NCI-H2029 (cell line): ENCODE measurements at regions not wholly inside any gene's neighbourhood (a gene's known extent, or its start where the extent isn't known, plus 50 kb on each side); places are given as distances from the start of the nearest gene placed in this dataset.
"Not testable (repeated sequence)": the region's sequence is repeated elsewhere in the genome, so short reads cannot be mapped to it uniquely, and the experiment has no call there.

ENCODE experiments used
- DNase-seq: peaks from one replicate; lab custom pipeline; 2025; lab: John Stamatoyannopoulos, UW

DNA sequence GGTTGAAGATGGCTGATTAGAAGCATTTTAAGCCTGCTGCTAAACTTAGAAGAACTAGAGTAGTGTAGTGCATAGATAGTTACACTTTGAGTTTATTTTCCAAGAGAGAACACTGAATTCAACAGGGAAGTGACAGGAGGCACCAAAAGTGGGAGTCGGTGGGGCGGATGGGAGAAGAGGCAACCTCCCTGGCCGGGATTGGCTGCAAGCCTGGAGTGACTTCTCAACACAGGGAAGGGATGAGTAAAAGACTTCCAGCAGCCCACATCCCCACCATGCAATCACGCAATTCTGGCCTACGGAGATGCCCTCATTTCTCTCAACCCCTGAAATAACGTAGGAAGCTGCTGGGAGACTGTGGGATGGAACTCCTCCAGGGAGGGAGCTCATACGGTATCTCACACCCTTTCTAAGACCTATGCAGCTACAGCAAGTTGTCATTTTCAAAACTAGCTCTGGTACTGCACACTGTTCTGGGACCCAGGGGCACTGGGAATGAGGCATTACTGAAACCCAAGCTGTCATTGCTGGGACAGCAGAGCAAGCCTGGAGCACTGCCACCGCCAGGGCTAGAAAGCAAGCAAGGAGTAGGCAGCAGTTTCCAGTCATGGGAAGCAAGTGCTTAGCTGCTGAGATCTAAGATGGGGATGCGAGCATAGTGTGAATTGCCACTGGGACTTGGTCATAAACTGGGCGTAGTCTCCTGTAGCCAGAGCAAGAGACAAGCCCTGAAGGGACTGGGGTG lies 331.6 kb upstream of the PTGER4 start:
- DNase-seq: no peak

DNA sequence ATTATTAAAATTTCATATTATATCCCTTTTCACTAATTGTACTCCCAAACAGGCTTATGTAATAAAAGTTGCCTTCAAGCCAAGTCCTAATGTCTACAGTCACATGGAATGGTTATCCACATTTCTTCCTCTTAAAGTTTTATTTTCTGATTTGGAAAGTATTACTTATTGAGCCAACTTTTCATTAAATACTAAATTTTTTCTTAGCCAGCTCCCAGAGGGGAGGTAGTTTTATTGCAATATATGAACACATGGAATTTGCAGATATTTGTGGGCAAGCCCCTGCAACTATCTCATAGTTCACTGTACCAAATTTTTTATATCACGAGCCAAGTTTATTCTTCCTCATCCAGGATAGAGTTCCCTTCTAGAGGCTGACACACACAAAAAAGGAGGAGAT lies 332.8 kb upstream of the PTGER4 start:
- no peak for DNase-seq

- not testable (repeated sequence) for DNase-seq
Measured at GRCh38 chr5:40338434-40338833, 341.3 kb upstream of the PTGER4 start.

DNA sequence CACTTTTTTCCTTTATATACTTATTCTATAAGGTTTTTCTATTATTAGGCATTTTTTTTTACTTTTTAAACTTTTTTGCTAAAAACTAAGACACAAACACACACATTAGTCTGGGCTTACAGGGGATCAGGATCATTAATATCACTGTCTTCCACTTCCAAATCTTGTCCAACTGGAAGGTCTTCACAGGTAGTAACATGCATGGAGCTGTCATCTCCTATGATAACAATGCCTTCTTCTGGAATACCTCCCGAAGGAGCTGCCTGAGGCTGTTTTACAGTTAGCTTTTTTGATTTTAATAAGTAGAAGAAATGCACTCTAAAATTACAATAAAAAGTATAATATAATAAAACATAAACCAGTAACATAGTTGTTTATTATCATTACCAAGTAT lies 345.5 kb upstream of the PTGER4 start:
- no peak for DNase-seq

- no peak for DNase-seq
Measured at GRCh38 chr5:40333459-40334241, 346.1 kb upstream of the PTGER4 start.

- no peak for DNase-seq
Measured at GRCh38 chr5:40332970-40333369, 346.7 kb upstream of the PTGER4 start.

DNA sequence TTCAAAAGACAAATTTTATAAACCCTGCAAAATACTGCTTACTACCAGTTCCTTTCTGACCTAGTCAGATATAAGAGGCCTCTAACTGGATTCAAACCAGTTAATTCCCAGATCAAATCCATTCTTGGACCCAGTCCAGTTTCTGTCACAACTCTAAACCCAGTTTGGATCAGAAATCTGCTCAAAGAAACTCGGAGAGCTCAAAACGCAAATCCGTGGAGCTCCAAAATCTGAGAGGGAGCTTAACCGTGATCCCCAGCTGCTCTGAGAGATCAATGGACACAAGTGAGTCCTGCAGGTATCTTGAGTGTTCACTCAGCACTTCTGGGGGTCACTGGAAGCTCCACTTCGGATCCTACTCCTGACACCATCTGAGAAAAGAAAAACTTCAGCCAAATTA lies 348.1 kb upstream of the PTGER4 start:
- DNase-seq: no peak

- DNase-seq: no peak
Measured at GRCh38 chr5:40321514-40321913, 358.2 kb upstream of the PTGER4 start.

GRCh38 chr5:40318395-40318794 lies 361.3 kb upstream of the PTGER4 start:
- DNase-seq: no peak

- DNase-seq: no peak
Measured at GRCh38 chr5:40317023-40317422, 362.7 kb upstream of the PTGER4 start.

DNA sequence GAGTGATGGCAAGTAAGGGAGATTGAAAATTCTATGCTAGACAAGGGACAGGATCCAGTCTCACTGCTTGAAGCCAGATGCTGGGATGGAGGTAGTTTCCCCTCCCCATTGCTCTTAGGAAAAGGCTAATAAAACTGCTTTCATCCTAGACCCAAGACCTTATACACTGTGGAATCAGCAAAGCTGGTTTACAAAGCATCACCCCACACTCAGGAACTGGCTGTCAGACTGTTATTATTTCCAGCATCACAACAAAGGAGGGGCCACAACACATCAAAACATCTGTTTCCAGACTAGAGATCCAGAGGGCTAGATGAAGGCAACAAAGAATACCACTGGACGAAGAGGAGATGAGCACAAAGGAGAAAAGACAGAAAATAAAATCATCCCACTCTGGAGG lies 364.6 kb upstream of the PTGER4 start:
- DNase-seq: no peak

DNA sequence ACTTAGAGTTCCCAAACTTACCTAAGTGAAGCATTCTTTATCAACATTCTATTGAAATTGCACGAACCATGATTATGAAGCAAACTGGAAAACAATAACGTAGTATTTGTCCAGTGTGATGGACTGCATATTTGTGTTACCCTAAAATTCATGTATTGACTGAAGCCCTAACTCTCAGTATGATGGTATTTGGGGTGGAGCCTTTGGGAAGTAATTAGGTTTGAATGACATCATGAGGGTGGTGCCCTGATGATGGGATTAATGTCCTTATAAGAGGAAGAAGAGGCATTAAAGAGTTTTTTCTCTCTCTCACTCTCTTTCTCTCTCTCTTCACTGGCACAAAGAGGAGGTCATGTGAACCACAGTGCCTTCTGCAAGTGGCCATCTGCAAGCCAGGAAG lies 365.4 kb upstream of the PTGER4 start:
- DNase-seq: no peak

GRCh38 chr5:40312205-40312604 lies 367.5 kb upstream of the PTGER4 start:
- no peak for DNase-seq

DNA sequence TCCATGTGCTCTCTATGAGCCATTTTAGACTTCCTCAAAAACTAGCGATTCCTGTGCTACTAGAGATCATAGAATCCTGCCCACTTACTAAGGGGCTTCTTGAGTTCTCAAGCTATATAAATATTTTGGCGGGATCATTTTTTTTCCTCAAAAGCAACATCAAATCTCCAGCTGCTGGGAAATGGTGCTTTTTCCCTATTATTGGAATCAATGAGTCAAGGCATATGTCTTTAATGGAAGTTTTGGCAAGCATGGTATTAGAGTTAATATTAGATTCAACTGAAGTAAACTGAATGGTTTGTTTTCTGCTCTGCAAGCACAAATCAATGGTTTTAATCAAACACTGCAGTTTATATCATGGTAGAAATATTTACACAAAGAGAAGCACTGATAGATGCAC lies 369.9 kb upstream of the PTGER4 start:
- no peak for DNase-seq

DNA sequence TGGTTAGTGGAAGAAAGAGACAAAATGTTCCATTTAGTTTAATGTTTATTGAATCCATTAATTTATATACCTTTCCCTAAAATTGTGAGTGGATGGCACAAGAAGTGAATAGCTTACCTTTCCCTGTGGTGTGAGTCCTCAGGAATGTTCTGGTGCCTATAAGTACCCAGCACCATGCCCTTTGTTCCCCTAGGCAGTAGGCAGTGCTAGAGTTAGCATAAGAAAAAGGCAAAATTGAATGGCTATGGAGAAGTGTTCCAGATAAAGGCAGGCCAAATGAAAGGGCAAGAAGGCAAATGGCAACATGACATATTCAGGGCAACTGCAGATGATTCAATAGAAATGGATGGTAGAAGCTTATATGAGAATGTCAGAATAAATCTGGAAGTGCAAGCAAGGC lies 370.8 kb upstream of the PTGER4 start:
- DNase-seq: no peak

DNA sequence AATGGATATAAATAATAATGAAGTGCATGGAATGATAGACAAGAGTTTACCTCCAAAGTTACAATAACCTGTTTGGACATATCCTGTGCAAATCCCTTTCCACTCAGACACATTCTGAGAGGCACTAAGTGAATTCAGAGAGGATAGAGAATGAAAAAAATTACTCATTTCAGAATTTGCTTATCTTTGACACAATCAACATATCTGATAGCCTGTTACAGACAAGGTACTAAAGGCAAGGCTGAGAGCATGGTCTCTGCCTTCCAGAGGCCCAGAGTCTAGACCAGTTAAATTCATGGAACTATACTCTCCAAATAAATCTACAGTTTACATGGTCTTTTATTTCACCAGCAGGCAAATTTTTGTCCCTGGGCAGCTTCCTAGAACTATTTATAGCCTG lies 371.8 kb upstream of the PTGER4 start:
- DNase-seq: no peak

DNA sequence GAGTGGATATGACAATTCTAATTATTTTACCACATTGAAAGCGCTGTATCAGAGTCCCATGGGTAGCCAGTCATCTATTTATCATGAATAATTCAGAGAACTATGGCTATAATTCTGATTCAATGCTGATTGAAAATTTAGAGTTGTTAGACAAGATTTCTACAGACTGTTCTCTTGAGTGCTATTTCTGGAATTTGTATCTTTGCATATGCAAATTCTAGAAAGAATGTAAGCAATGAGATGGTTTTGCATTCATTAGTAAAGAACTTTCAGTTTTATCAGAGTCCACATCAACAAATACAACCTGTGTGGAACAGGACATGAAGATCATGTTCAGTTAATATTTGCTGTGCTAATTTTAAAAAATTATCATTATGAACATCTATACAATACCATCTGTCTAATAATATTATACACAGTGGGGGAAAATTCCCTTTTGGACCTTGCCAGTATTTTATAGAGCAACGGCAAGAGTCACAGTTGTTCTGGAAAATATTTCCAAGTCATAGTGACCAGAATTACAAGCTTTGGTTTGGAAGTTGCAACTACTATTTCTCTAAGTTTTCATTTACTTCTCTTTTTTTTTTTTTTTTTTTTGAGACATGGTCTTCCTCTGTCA lies 372.7 kb upstream of the PTGER4 start:
- DNase-seq: no peak

- DNase-seq: no peak
Measured at GRCh38 chr5:40292006-40292405, 387.7 kb upstream of the PTGER4 start.

- DNase-seq: no peak
Measured at GRCh38 chr5:40291338-40291737, 388.4 kb upstream of the PTGER4 start.

GRCh38 chr5:40288800-40289485 lies 390.8 kb upstream of the PTGER4 start:
- no peak for DNase-seq

DNA sequence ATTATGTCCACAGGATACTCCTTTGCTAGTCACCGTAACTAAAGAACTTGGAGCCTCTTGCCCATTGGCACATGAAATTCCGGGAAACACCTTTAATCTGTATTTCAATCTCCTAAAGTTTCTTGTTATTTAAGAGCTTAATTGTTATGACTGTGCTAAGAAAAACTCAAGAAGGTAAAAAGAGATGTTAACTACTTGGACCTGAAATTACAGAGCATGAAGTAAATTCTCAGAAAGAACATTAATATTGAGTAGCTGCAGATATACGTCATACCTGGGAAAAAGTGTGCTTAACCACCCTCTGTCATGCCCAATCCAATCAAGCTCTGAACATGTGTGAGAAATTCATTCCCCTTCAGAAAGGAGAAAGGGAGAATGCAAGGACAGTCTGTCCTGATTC lies 394.9 kb upstream of the PTGER4 start:
- no peak for DNase-seq

DNA sequence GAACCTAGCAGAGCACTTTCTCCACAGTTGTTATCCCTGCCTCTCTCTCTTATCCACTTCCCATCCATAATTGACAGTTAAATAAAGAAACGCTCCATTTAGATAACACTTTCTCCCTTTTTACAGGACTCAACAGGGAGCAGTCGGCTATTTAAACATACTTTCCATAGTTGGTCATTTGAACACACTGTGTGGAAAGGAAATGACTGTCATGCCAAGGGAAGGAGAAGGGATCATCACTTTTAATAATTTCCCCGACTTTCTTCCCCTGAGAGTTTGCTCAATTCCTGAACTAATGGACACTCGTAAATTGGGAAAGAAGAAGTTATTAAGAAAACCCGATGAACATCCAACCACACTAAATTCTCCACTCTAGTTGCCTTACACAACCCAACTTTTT lies 400.8 kb upstream of the PTGER4 start:
- DNase-seq: no peak
